ENCODE measurements at regions not wholly inside any gene's neighbourhood (a gene's known extent, or its start where the extent isn't known, plus 50 kb on each side); places are given as distances from the start of the nearest gene placed in this dataset.
"Not testable (repeated sequence)": the region's sequence is repeated elsewhere in the genome, so short reads cannot be mapped to it uniquely, and the experiment has no call there.

- Histone ChIP-seq H3K4me3 (no peak overlapping the region), H3K4me1 (peaks cover 8% of the 10 kb centered on the region), H3K9me3 (replicated peaks) (no peaks in the 10 kb centered on the region), H3K27ac (replicated peaks) (no peak overlapping the region), H3K27me3 (ENCODE audit: low read depth) (no peaks in the 10 kb centered on the region), H3K36me3 (no peaks in the 10 kb centered on the region)
- TF ChIP-seq CTCF (IDR thresholded peaks at IDR 0.05; ENCODE audit: borderline replicate concordance): no peak
- intact Hi-C loops (cut with micrococcal nuclease): no loop called here
- no peak for DNase-seq
Measured at GRCh38 chr6:23533944-23534343, 592.1 kb upstream of the NRSN1 start.

- Histone ChIP-seq H3K27me3 (ENCODE audit: low read depth) (no peaks in the 10 kb centered on the region), H3K27ac (replicated peaks) (no peak overlapping the region), H3K4me1 (peaks cover 8% of the 10 kb centered on the region), H3K4me3 (no peak overlapping the region), H3K36me3 (no peaks in the 10 kb centered on the region), H3K9me3 (replicated peaks) (no peaks in the 10 kb centered on the region)
- intact Hi-C loops (cut with micrococcal nuclease): no loop called here
- no peak for TF ChIP-seq CTCF (IDR thresholded peaks at IDR 0.05; ENCODE audit: borderline replicate concordance)
- no peak for DNase-seq
Measured at GRCh38 chr6:23534351-23534750, 591.7 kb upstream of the NRSN1 start.

GRCh38 chr6:23535101-23535500, 590.9 kb upstream of the NRSN1 start:
- DNase-seq: no peak
- H3K36me3 ChIP-seq: no peaks in the 10 kb centered on the region
- no peaks in the 10 kb centered on the region for H3K27me3 ChIP-seq (ENCODE audit: low read depth)
- H3K9me3 ChIP-seq (replicated peaks): no peaks in the 10 kb centered on the region
- H3K27ac ChIP-seq (replicated peaks): no peak overlapping the region
- TF ChIP-seq CTCF (IDR thresholded peaks at IDR 0.05; ENCODE audit: borderline replicate concordance): no peak
- intact Hi-C loops (cut with micrococcal nuclease): no loop called here
- H3K4me3 ChIP-seq: no peak overlapping the region
- peaks cover 8% of the 10 kb centered on the region for H3K4me1 ChIP-seq

GRCh38 chr6:23537828-23538227, 588.2 kb upstream of the NRSN1 start:
- no peak for TF ChIP-seq CTCF (IDR thresholded peaks at IDR 0.05; ENCODE audit: borderline replicate concordance)
- H3K27ac ChIP-seq (replicated peaks): no peak overlapping the region
- no peak overlapping the region for H3K4me3 ChIP-seq
- H3K27me3 ChIP-seq (ENCODE audit: low read depth): no peaks in the 10 kb centered on the region
- no peaks in the 10 kb centered on the region for H3K36me3 ChIP-seq
- intact Hi-C loops (cut with micrococcal nuclease): no loop called here
- DNase-seq: no peak
- peaks cover 8% of the 10 kb centered on the region for H3K4me1 ChIP-seq
- H3K9me3 ChIP-seq (replicated peaks): no peaks in the 10 kb centered on the region

- Histone ChIP-seq H3K4me3 (no peak overlapping the region), H3K4me1 (no peaks in the 10 kb centered on the region), H3K36me3 (no peaks in the 10 kb centered on the region), H3K9me3 (replicated peaks) (no peaks in the 10 kb centered on the region), H3K27me3 (ENCODE audit: low read depth) (no peaks in the 10 kb centered on the region), H3K27ac (replicated peaks) (no peak overlapping the region)
- intact Hi-C loops (cut with micrococcal nuclease): no loop called here
- TF ChIP-seq CTCF (IDR thresholded peaks at IDR 0.05; ENCODE audit: borderline replicate concordance): peak; percentile 26
- no peak for DNase-seq
Measured at GRCh38 chr6:23547851-23548250, 578.2 kb upstream of the NRSN1 start.

- H3K4me3 ChIP-seq; H3K27me3 ChIP-seq (ENCODE audit: low read depth); intact Hi-C loops (cut with micrococcal nuclease); H3K27ac ChIP-seq (replicated peaks); H3K4me1 ChIP-seq; H3K9me3 ChIP-seq (replicated peaks); DNase-seq; H3K36me3 ChIP-seq: not testable (repeated sequence)
Measured at GRCh38 chr6:23554953-23555352, 571.1 kb upstream of the NRSN1 start.

Measured in left ventricle myocardium inferior (tissue), 1 donor.